NOMO-1 treated with DMSO at 0.1 percent for 48 hours (cell line): ENCODE measurements at regions not wholly inside any gene's neighbourhood (a gene's known extent, or its start where the extent isn't known, plus 50 kb on each side); places are given as distances from the start of the nearest gene placed in this dataset.
"Not testable (repeated sequence)": the region's sequence is repeated elsewhere in the genome, so short reads cannot be mapped to it uniquely, and the experiment has no call there.

ENCODE experiments used
- DNase-seq: peaks from one replicate; lab custom pipeline; 2025; ENCODE audit not compliant: unreplicated experiment; lab: John Stamatoyannopoulos, UW

- DNase-seq: no peak
Measured at GRCh38 chr5:104890767-104891166, 1328.2 kb upstream of the NUDT12 start.

DNA sequence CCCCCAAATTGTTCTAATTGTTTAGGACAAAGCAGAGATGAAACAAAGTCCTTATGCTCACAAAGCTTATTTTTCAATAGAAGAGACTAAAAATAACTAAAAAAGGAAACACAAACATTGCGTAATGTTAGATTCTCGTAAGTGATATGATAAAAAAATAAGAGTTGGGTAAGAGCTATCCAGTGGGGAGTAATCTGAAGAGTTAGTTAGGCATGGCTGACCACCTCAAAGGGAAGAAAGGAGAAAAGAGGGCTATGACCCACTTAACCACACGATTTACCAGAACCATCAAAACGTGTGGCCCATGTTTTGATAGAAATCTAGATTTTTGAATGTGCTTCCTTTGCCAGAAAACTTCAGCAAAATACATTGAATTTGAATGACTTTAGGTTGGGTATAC is 1296.8 kb upstream of the NUDT12 start:
- peak; percentile 27 for DNase-seq

DNA sequence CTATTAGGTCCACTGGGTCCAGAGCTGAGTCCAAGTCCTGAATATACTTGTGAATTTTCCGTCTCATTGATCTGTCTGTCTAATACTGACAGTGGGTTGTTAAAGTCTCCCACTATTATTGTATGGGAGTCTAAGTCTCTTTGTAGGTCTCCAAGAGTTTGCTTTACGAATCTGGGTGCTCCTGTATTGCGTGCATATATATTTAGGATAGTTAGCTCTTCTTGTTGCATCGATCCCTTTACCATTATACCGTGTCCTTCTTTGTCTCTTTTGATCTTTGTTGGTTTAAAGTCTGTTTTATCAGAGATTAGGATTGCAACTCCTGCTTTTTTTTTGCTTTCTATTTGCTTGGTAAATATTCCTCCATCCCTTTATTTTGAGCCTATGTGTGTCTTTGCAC is 1289.5 kb upstream of the NUDT12 start:
- not testable (repeated sequence) for DNase-seq

GRCh38 chr5:104845541-104845940 is 1283.0 kb upstream of the NUDT12 start:
- DNase-seq: no peak

- no peak for DNase-seq
Measured at GRCh38 chr5:104843822-104844221, 1281.2 kb upstream of the NUDT12 start.

GRCh38 chr5:104840284-104840683 is 1277.7 kb upstream of the NUDT12 start:
- no peak for DNase-seq

DNA sequence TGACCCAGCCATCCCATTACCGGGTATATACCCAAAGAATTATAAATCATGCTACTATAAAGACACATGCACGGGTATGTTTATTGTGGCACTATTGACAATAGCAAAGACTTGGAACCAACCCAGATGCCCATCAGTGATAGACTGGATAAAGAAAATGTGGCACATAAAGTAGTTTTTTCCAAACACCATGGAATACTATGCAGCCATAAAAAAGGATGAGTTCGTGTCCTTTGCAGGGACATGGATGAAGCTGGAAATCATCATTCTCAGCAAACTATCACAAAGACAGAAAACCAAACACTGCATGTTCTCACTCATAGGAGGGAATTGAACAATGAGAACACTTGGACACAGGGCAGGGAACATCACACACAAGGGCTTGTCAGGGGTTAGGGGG is 1268.9 kb upstream of the NUDT12 start:
- DNase-seq: not testable (repeated sequence)

DNA sequence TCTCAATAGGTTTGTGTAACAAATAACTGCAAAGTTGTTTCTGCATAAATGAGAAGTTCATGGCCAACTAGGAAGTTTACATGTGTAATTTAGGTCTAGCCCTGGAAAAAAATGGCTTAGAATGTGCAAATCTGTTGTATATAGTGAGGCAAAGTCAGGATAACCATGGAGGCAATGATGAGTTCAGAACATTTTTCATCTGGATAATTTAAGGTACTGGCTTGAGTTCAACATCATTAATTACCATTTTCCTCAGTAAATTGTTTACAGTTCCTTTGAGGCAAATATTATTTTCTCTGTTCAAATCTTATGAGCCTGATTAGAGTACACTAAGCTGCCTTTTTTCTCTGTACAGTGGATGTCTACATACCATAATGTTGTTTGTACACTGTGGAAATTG is 1259.0 kb upstream of the NUDT12 start:
- DNase-seq: no peak

DNA sequence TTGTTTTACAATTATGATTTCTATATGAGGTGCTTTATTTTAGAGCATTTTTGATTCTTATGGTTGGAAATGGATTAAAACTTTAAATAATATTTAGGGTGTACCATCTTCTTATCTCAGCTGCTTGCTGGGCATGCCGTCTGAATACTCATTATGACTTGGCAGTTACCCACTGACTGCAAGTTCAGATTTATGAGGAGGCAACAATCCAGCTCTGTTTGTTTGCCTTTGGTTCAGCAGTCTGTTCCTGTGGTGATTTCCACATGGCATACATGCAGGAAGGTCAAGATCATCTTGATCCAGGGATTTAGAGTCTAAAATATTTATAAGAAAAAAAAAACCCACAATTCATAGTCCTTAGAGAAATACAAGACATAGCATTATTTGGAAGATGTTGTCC is 1254.5 kb upstream of the NUDT12 start:
- DNase-seq: no peak

GRCh38 chr5:104815212-104815611 is 1252.6 kb upstream of the NUDT12 start:
- DNase-seq: no peak

- peak; percentile 2 for DNase-seq
Measured at GRCh38 chr5:104800440-104801048, 1238.0 kb upstream of the NUDT12 start.

- DNase-seq: no peak
Measured at GRCh38 chr5:104793755-104794080, 1231.1 kb upstream of the NUDT12 start.

DNA sequence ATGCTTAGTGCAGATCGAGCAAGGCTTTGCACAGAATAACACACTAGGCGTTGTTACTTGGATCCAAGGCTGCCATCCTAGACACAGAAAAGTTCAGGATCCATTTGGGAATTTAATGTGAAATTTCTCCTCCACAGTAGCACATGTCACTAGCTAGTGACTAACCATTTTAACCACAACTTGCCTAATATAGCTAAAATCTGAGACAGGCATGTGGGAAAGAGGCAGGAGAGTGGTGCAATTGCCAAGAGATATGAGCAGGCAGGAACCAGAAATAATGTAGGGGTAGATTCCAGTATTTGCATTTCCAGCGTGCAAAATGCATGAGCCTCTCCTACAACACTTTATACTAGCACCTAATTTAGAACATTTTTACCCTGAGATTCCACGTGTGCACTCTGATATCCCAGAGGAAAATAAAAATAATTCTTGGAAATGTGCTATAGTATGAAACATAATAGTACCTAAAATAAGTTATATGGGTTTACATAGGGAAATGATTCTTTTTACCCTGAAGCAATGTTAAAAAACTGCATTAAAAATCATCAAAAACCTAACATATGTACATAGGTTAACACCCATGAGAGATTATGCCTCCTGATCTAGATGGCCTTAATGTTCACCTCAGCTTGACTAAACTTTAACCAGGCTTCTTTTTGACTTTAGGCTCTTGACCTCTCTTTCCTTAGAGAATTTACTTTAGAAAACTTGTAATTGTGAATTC is 1230.6 kb upstream of the NUDT12 start:
- DNase-seq: no peak

DNA sequence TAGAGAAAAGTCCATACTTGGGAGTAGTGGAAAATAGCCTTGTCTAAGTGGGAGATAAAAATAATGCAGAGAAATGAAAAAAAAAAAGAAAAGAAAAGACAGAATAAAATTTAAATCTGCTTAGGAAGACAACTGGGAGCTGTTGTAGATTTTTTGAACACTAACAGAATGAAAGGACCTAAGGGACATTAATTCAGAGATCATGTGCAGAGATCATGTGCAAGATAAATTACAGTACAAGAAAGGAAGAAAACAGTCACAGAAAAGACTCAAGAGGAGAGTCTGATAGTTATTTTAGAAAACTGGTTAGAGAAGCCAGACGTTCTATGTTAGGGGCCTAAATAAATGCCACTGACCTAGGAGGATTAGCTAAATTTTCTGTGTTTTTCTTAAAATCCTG is 1226.8 kb upstream of the NUDT12 start:
- no peak for DNase-seq

DNA sequence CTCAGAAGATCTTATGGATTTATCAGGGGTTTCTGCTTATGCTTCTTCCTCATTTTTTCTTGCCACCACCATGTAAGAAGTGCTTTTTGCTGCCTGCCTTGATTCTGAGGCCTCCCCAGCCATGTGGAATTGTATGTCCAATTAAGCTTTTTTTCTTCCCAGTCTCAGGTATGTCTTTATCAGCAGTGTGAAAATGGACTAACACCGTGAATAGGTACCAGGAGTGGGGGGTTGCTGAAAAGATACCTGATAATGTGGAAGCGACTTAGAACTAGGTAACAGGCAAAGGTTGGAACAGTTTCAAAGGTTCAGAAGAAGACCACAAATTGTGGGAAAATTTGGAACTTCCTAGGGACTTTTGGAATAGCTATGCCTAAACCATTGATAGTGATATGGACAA is 1222.5 kb upstream of the NUDT12 start:
- DNase-seq: no peak

GRCh38 chr5:104774372-104774771 is 1211.8 kb upstream of the NUDT12 start:
- no peak for DNase-seq

DNA sequence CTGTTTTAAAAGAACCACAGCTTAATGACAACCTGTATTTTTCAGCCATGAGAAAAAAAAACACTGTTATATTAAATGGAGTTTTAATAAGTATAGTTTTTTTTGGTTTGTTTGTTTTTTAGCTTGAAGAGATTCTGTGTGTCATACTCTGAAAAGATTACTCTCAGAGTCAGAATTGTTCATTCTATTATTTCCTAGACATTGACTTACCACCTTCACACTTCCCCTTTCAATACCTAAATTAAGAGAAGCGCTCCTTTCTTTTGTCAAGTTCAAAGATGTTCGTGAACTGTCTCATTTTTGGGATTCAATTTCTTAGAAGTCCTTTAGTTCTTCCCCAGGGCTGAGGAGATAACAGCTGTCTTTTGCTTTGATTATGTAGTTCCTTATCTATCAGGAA is 1201.6 kb upstream of the NUDT12 start:
- no peak for DNase-seq

GRCh38 chr5:104763216-104763615 is 1200.6 kb upstream of the NUDT12 start:
- no peak for DNase-seq

GRCh38 chr5:104757915-104758314 is 1195.3 kb upstream of the NUDT12 start:
- no peak for DNase-seq

GRCh38 chr5:104755806-104756205 is 1193.2 kb upstream of the NUDT12 start:
- no peak for DNase-seq

- DNase-seq: no peak
Measured at GRCh38 chr5:104754311-104754995, 1191.9 kb upstream of the NUDT12 start.

DNA sequence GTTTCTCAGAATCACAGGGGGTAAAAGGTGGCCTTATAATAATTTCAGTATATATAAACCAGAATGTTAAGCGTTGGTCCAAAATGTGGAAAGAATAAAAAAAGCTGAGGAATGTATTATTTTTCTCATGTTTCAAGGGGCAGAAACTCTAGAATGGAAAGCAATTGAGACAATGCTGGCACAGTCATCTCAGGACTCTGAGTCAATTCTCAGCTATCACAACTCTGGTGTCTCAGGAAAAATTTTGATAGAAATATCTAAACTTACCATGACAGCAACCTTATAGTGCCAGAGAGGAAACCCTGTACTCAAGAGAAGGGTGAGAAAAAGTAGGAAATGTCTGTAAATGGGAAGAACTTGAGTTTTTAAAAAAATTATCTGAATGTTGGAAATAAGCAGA is 1189.4 kb upstream of the NUDT12 start:
- DNase-seq: no peak
